ENCODE measurements at regions not wholly inside any gene's neighbourhood (a gene's known extent, or its start where the extent isn't known, plus 50 kb on each side); places are given as distances from the start of the nearest gene placed in this dataset.

DNA sequence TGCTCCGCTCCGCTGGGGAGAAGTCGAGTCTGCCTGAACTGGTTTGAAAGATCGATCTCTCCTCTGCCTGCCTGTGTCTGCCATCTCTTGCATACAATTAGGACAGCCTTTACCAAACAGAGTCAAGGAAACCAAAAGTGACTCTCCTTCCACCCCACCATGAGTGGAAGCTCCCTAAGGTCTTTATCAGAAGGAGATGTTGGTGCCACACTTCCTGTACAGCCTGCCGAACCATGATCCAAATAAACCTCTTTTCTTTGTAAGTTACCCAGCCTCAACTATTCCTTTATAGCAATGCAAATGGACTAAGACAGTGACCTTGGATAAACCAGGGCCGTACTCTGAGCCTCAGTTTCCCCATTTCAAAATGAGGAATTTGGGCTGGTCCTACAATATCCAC, 106.3 kb upstream of the GDF10 start:
- TF ChIP-seq POLR2AphosphoS5 (IDR thresholded peaks at IDR 0.05; ENCODE audit: borderline replicate concordance, low read depth, low read length), result no peak
- no peak for TF ChIP-seq EZH2 (IDR thresholded peaks at IDR 0.05)
- TF ChIP-seq FOXP2 (optimal IDR thresholded peaks at IDR 0.05; ENCODE audit: control extremely low read depth, extremely low read length, insufficient read depth), result no peak

All from SK-N-MC (cell line).